HG03378 (cell line): ENCODE measurements at regions not wholly inside any gene's neighbourhood (a gene's known extent, or its start where the extent isn't known, plus 50 kb on each side); places are given as distances from the start of the nearest gene placed in this dataset.

Experiments
- ATAC-seq: cut with Tn5 transposase; IDR thresholded peaks from one replicate; pipeline ENCODE4 v1.9.1; 2021; ENCODE audit warnings: mild to moderate bottlenecking, moderate library complexity; ENCODE audit not compliant: unreplicated experiment

- no peak for ATAC-seq
These were observed 298.2 kb downstream of the PAX1 start for GRCh38 chr20:22003680-22004079.

DNA sequence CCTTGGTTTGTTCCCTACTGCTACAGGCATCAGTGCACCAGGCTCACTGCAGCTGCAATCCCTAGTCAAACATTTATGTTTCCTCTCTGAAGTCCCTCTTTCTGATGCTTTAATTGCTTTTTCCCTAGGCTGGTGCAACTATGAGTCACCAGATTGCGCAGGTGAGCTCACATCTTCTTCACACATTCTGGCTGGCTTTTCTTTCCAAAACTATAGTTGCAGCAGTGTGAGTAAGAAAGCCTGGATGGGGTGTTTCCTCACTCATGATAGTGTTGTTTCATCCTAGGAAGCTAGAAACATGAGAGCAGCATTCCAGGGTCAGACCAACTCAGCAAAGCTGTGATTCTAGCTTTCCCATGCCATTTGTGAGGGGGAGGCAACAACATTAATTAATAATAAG lies 296.4 kb downstream of the PAX1 start:
- ATAC-seq, result no peak

DNA sequence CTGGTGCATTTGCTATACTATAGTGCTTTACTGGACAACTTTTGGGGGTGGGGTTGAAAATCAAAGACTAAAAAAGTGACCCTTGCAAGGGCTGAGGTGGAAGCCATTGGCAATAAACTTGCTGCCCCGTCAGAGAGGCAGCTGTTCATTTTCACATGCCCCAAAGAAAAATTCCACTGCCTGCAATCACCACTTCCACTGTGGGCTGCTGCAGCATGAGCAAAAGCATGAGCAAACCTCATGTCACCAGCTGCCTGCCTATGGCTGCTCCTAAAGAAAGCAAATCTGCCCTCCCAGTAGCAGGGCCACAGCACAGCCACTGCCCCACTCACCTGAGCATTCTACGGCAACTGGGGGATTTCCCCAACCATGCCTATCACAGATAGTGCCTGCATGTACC lies 290.0 kb downstream of the PAX1 start:
- ATAC-seq, result no peak

- no peak for ATAC-seq
These were observed 288.7 kb downstream of the PAX1 start for GRCh38 chr20:21994203-21994602.

- no peak for ATAC-seq
These were observed 277.1 kb downstream of the PAX1 start for GRCh38 chr20:21982559-21982958.

DNA sequence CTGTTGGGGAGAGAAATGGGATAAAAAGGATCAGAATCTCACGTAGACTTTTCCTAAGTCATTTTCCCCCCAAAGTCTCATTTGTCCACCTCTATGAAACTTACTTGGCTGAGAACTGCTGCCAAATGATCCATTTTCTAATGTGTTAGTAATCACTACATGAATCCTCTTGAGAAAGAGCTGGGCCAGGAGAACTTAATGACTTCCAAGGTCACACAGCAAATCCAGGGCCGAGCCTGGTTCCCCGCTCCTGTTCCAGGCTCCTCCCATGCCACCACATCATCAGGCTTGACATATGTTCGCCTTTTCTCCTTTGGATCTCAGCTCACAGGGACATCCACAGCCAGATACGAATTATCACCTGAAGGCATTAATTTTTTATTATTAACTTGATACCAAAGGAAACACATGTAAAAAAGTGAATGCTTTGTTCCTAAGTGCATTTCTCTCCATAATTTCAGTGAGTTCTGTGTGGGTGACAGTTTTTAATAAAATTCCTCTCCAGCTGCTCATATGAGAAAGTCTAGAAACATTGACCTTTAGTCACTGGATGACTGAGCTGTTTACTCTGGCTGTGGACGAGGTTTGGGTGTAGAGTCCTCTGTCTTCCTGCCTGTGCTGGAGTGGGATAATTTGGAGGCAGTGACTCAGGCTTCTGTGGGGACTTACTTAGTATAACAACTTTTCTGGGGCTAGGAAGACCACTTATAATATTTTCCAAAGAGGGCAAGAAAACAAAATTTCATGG lies 276.3 kb downstream of the PAX1 start:
- no peak for ATAC-seq

DNA sequence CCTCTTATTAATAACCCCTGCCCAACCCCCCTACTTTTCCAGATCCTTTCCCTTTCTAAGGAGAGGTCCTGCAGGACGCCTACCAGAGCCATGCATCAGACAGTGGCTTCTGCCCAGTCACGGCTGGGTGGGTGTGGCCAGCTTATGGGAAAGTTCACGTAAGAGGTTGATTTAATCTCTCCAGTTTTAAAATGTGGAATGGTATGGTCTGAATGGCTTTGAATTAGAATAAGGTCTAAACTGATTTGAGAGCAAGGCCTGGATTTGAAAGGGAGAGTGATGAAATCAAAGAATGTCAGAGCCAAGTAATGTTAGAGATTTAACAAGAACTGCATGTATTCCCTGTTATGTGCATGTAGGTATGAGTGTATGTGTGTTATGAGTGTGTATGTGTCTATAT lies 275.7 kb downstream of the PAX1 start:
- no peak for ATAC-seq

- no peak for ATAC-seq
These were observed 266.0 kb downstream of the PAX1 start for GRCh38 chr20:21971436-21971835.

- ATAC-seq, result no peak
These were observed 263.0 kb downstream of the PAX1 start for GRCh38 chr20:21968486-21968885.

GRCh38 chr20:21967481-21967880 lies 262.0 kb downstream of the PAX1 start:
- no peak for ATAC-seq

DNA sequence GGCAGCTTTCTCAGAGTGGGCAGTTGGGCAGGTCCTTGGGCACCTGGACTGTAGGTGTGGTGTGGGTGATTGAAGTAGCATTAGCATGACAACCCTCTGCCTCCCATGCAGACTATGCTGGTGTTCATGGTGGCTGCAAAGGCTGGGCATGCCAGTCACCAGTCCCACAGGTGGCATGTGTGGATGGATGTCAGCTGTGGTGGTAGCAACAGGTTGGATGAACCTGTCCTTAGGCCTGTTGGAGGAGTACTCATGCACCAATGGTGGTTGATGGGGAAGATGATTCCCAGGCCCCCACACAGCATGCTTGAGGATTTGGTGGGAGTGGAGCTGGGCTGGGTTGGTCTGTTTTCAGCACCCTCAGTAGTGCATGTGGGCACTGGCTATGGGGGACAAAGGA lies 251.1 kb downstream of the PAX1 start:
- ATAC-seq, result no peak

DNA sequence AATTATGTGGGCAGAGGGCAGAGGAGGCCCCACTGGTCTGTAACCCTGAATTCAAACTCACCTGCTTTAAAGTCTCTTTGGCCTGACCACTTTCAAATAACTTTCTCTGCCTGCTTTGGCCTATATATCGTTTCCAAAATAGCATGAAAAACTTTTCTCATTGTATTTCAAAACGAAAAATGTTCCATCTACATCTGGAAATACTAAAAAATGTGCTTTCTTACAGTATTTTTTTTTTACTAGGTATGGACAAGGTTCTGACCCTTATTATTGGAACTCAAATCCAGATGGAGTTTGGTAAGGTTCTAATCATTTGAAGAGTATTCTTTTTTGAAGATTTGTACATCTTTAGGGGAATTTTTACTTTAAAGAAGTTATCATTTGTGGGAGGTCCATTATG lies 241.9 kb downstream of the PAX1 start:
- ATAC-seq, result no peak

DNA sequence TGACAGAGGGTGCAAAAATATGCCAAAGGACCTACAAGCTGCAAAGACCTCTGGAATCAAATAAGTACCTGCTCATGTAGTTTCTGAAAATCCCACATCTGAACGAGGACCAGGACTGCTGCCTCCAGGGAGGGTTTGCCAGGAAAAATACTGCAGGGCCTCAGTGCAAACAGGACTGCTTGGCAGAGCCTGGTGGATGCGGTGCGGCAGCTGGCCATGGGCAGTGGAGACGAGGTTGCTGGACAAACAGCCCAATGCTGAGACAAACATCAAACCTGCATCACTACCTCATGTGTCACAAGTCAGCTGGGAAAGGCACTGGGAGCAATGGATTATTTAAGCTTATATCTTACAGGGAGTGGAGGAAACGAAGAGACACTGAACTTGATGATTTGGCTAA lies 238.8 kb downstream of the PAX1 start:
- ATAC-seq, result no peak

- ATAC-seq, result no peak
These were observed 236.7 kb downstream of the PAX1 start for GRCh38 chr20:21941941-21942805.

DNA sequence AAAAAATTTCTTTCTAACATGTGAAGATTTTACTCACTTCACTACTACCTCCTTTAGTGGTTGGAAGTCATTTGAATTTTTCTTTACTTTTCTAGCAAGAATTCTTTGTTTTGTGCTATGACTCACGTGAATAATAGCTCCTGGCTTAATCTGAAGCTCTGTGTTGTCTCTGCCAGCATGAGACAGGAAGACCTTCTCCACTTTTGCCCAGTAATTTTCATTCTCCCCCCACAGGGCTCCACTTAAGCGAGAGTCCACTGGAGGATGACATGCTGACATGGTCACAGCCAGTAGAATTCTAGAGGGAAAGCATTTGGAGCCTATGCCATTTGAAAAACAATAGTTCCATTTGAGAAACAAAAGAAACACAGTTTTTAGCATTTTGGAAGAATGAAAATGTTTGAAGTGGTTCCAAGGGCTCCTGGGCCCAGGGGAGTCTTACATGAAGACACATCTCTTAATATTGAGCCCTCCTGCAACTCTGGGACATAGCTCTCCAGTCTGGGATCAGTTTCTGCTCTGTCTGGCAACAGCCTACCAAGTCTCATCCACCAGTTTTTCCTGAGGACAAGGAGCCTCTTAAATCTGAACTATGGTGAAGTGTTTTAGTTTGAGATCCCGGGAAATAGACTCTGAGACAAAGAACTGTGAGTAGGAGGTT lies 231.4 kb downstream of the PAX1 start:
- ATAC-seq, result no peak

DNA sequence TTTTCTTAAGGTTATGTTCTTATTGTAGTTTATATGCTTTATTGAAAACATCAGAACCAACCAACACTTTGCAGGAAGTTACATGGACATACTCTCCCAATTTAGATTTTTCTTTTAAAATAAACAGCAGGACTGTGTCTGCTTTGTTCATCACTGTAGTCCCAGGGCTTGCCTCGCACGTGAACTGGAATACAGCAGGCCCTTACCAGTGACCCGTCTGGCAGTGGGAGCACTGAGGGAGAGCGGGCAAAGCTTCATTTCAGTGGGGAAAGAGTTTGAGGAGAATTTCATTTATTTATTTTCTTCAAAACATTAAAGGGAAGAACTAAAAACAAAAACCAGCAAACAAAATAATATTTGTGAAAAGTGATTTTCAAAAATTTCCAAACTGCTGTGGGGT lies 230.8 kb downstream of the PAX1 start:
- no peak for ATAC-seq

- no peak for ATAC-seq
These were observed 228.1 kb downstream of the PAX1 start for GRCh38 chr20:21933526-21933925.

DNA sequence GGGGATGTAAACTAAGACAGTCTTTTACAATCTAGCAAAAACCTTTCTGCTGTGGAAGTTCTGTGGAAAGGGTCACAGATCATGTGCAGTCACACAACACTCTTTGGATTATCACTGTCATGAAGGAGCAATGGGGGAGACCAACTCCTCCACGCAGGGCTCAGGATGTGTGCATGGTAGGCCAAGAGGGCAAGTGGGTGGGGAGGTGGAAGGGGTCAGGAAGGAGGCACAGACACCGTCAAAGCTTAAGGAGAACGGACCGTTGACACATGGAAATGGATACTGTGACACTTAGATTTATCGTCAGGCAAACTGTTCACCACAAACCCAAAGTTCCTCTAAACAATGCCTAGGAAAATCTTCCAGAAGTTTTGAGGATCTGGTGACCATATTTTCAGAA lies 215.8 kb downstream of the PAX1 start:
- no peak for ATAC-seq

- no peak for ATAC-seq
These were observed 214.7 kb downstream of the PAX1 start for GRCh38 chr20:21920211-21920610.

DNA sequence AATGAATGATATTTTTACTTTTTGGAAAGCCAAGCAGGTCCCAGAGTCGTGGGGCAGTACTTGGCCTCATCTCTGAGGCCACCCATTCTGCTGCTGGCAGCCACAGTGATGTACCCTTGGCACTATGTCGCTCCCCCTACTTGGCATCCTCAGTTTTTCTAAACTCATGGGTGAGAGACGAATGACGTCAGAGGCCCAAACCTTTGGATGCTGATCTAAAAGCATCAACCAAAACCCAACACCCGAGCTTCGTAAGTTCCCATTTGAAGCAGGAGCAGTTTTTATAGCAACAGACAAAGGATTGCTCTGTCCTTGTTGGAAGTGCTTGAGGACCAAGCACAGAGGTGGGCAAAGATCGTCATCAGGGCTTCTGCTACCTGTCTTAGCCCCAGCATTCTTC lies 212.9 kb downstream of the PAX1 start:
- no peak for ATAC-seq

GRCh38 chr20:21902391-21902790 lies 196.9 kb downstream of the PAX1 start:
- no peak for ATAC-seq
